ENCODE measurements at regions not wholly inside any gene's neighbourhood (a gene's known extent, or its start where the extent isn't known, plus 50 kb on each side); places are given as distances from the start of the nearest gene placed in this dataset.

GRCh38 chr6:100179576-100179975 is 185.6 kb upstream of the MCHR2 start:
- TF ChIP-seq, protein P1, sequence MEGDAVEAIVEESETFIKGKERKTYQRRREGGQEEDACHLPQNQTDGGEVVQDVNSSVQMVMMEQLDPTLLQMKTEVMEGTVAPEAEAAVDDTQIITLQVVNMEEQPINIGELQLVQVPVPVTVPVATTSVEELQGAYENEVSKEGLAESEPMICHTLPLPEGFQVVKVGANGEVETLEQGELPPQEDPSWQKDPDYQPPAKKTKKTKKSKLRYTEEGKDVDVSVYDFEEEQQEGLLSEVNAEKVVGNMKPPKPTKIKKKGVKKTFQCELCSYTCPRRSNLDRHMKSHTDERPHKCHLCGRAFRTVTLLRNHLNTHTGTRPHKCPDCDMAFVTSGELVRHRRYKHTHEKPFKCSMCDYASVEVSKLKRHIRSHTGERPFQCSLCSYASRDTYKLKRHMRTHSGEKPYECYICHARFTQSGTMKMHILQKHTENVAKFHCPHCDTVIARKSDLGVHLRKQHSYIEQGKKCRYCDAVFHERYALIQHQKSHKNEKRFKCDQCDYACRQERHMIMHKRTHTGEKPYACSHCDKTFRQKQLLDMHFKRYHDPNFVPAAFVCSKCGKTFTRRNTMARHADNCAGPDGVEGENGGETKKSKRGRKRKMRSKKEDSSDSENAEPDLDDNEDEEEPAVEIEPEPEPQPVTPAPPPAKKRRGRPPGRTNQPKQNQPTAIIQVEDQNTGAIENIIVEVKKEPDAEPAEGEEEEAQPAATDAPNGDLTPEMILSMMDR (conservative IDR thresholded peaks at IDR 0.05 in 1 of 2, IDR thresholded peaks at IDR 0.05 in 1 of 2; ENCODE audit: extremely low read depth in 1 of 2, insufficient read depth in 1 of 2, low read depth in 1 of 2, low read length in 2 of 2) = no peak
- no peak for TF ChIP-seq EZH2 (IDR thresholded peaks at IDR 0.05; ENCODE audit: borderline replicate concordance, low read length)
